ENCODE measurements at regions not wholly inside any gene's neighbourhood (a gene's known extent, or its start where the extent isn't known, plus 50 kb on each side); places are given as distances from the start of the nearest gene placed in this dataset.

- no peak overlapping the region for H2AFZ ChIP-seq (ENCODE audit: low read depth, low read length)
- TF ChIP-seq CTCF (IDR thresholded peaks at IDR 0.05; ENCODE audit: borderline replicate concordance, extremely low read depth, low read length, poor library complexity, severe bottlenecking) (no peak), EZH2 (IDR thresholded peaks at IDR 0.05; ENCODE audit: borderline replicate concordance, low read depth, low read length, severe bottlenecking) (no peak)
- H3K9ac ChIP-seq (ENCODE audit: low read depth, low read length) = no peak overlapping the region
- 0 out of 2 replicates have a peak, but pooled peaks cover under 1% of the 10 kb centered on the region for H4K20me1 ChIP-seq (ENCODE audit: insufficient read depth, low read length)
- ATAC-seq (ENCODE audit: insufficient read depth, low read depth) (no peak), DNase-seq (no peak)
- H3K4me2 ChIP-seq (ENCODE audit: insufficient read depth, low read length) = no peak overlapping the region
- no peaks in the 10 kb centered on the region for H3K36me3 ChIP-seq (ENCODE audit: insufficient read depth, low read length)
- no peak overlapping the region for H3K4me3 ChIP-seq (ENCODE audit: low read depth in 1 of 2, low read length in 2 of 2)
- H3K27me3 ChIP-seq (ENCODE audit: insufficient read depth, low read length, poor library complexity) = peaks cover 7% of the 10 kb centered on the region
- H3K79me2 ChIP-seq (ENCODE audit: insufficient read depth, low read length) = no peaks in the 10 kb centered on the region
- H3K27ac ChIP-seq (ENCODE audit: low read length) = no peak overlapping the region
- no peaks in the 10 kb centered on the region for H3K4me1 ChIP-seq (ENCODE audit: insufficient read depth, low read length)
- H3K9me3 ChIP-seq (ENCODE audit: insufficient read depth, low read length, severe bottlenecking) = no peaks in the 10 kb centered on the region
Observed at GRCh38 chr16:85236818-85237150, 124.5 kb upstream of the CIBAR2 start.

GRCh38 chr16:85237817-85238216 lies 125.5 kb upstream of the CIBAR2 start:
- ATAC-seq (ENCODE audit: insufficient read depth, low read depth) (no peak), DNase-seq (no peak)
- Histone ChIP-seq H3K4me2 (ENCODE audit: insufficient read depth, low read length) (no peak overlapping the region), H3K27me3 (ENCODE audit: insufficient read depth, low read length, poor library complexity) (peaks cover 12% of the 10 kb centered on the region), H3K9ac (ENCODE audit: low read depth, low read length) (no peak overlapping the region), H3K9me3 (ENCODE audit: insufficient read depth, low read length, severe bottlenecking) (no peaks in the 10 kb centered on the region), H3K36me3 (ENCODE audit: insufficient read depth, low read length) (no peaks in the 10 kb centered on the region), H3K79me2 (ENCODE audit: insufficient read depth, low read length) (no peaks in the 10 kb centered on the region), H3K4me1 (ENCODE audit: insufficient read depth, low read length) (no peaks in the 10 kb centered on the region), H3K27ac (ENCODE audit: low read length) (no peak overlapping the region), H4K20me1 (ENCODE audit: insufficient read depth, low read length) (0 out of 2 replicates have a peak, but pooled peaks cover 7% of the 10 kb centered on the region), H2AFZ (ENCODE audit: low read depth, low read length) (no peak overlapping the region), H3K4me3 (ENCODE audit: low read depth in 1 of 2, low read length in 2 of 2) (no peak overlapping the region)
- TF ChIP-seq EZH2 (IDR thresholded peaks at IDR 0.05; ENCODE audit: borderline replicate concordance, low read depth, low read length, severe bottlenecking) (no peak), CTCF (IDR thresholded peaks at IDR 0.05; ENCODE audit: borderline replicate concordance, extremely low read depth, low read length, poor library complexity, severe bottlenecking) (no peak)

GRCh38 chr16:85238233-85238647 lies 126.0 kb upstream of the CIBAR2 start:
- Histone ChIP-seq H2AFZ (ENCODE audit: low read depth, low read length) (no peak overlapping the region), H3K4me2 (ENCODE audit: insufficient read depth, low read length) (no peak overlapping the region), H3K79me2 (ENCODE audit: insufficient read depth, low read length) (no peaks in the 10 kb centered on the region), H3K9ac (ENCODE audit: low read depth, low read length) (no peak overlapping the region), H3K27ac (ENCODE audit: low read length) (no peak overlapping the region), H3K27me3 (ENCODE audit: insufficient read depth, low read length, poor library complexity) (peaks cover 16% of the 10 kb centered on the region), H4K20me1 (ENCODE audit: insufficient read depth, low read length) (peaks cover 7% of the 10 kb centered on the region; the same call in 1 of the 2 replicates), H3K9me3 (ENCODE audit: insufficient read depth, low read length, severe bottlenecking) (no peaks in the 10 kb centered on the region), H3K4me3 (ENCODE audit: low read depth in 1 of 2, low read length in 2 of 2) (no peak overlapping the region), H3K4me1 (ENCODE audit: insufficient read depth, low read length) (no peaks in the 10 kb centered on the region), H3K36me3 (ENCODE audit: insufficient read depth, low read length) (no peaks in the 10 kb centered on the region)
- ATAC-seq (ENCODE audit: insufficient read depth, low read depth) = no peak
- no peak for TF ChIP-seq EZH2 (IDR thresholded peaks at IDR 0.05; ENCODE audit: borderline replicate concordance, low read depth, low read length, severe bottlenecking)
- no peak for TF ChIP-seq CTCF (IDR thresholded peaks at IDR 0.05; ENCODE audit: borderline replicate concordance, extremely low read depth, low read length, poor library complexity, severe bottlenecking)
- DNase-seq = no peak

GRCh38 chr16:85239239-85239638 lies 127.0 kb upstream of the CIBAR2 start:
- no peak for TF ChIP-seq CTCF (IDR thresholded peaks at IDR 0.05; ENCODE audit: borderline replicate concordance, extremely low read depth, low read length, poor library complexity, severe bottlenecking)
- no peak for TF ChIP-seq EZH2 (IDR thresholded peaks at IDR 0.05; ENCODE audit: borderline replicate concordance, low read depth, low read length, severe bottlenecking)
- Histone ChIP-seq H3K27me3 (ENCODE audit: insufficient read depth, low read length, poor library complexity) (peaks cover 18% of the 10 kb centered on the region), H3K4me3 (ENCODE audit: low read depth in 1 of 2, low read length in 2 of 2) (no peak overlapping the region), H3K4me1 (ENCODE audit: insufficient read depth, low read length) (no peaks in the 10 kb centered on the region), H4K20me1 (ENCODE audit: insufficient read depth, low read length) (peaks cover 7% of the 10 kb centered on the region; the same call in 1 of the 2 replicates), H2AFZ (ENCODE audit: low read depth, low read length) (no peak overlapping the region), H3K36me3 (ENCODE audit: insufficient read depth, low read length) (no peaks in the 10 kb centered on the region), H3K27ac (ENCODE audit: low read length) (no peak overlapping the region), H3K4me2 (ENCODE audit: insufficient read depth, low read length) (no peak overlapping the region), H3K79me2 (ENCODE audit: insufficient read depth, low read length) (no peaks in the 10 kb centered on the region), H3K9ac (ENCODE audit: low read depth, low read length) (no peak overlapping the region), H3K9me3 (ENCODE audit: insufficient read depth, low read length, severe bottlenecking) (no peaks in the 10 kb centered on the region)
- no peak for ATAC-seq (ENCODE audit: insufficient read depth, low read depth)
- no peak for DNase-seq
